Testis (tissue), 2 donors: ENCODE measurements at regions not wholly inside any gene's neighbourhood (a gene's known extent, or its start where the extent isn't known, plus 50 kb on each side); places are given as distances from the start of the nearest gene placed in this dataset.

Experiments used
- POLR2A ChIP-seq: fragments of 450-650 bp; IDR thresholded peaks from one replicate; pipeline ENCODE4 v1.6.1; 2017; ENCODE audit warnings: antibody characterized with exemption, mild to moderate bottlenecking, moderate library complexity
- TF ChIP-seq, protein P1 (sequence below), 3 experiments: fragments of 450-650 bp in 2 of 3; fragments of 200-600 bp in 1 of 3; sonication (generic) in 1 of 3; IDR thresholded peaks; one replicate each; pipeline ENCODE4 v1.5.1; 2016 to 2019; ENCODE audit warnings: antibody characterized with exemption in 3 of 3, mild to moderate bottlenecking in 2 of 3, moderate library complexity in 1 of 3

DNA sequence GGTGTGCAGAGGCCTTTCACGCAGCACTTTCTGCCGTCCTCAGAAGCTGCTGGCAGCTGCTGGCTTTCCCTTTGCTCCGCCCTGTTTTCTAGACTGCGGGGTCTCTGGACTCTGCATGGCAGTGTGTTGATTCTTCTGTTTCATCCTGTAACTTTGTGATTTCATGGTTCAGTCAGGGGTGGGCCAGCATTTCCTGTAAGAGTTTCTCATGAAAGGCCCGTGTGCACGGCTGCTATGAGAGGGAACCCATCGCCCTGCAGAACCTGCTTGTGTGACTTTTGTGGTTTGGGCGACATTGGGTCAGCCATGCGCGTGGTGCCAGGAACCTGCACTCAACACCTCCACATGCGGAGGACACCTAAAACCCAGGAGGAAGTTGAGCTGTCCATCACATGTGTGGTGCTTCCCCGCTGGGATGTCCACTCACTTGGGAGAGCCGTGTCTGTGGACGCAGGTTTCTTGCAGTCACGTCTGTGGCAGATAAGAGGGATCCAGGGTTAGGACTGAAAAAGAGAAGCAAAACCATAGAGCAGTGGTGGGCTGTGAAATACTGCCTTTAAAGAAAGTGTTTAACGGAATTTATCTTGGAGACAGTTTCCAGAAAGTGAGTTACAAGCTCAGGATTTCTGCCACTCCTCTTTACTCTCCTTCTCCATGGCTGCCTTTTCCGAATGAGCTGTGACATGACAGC, 167.3 kb upstream of the ALKAL2 start:
- TF ChIP-seq, protein P1, sequence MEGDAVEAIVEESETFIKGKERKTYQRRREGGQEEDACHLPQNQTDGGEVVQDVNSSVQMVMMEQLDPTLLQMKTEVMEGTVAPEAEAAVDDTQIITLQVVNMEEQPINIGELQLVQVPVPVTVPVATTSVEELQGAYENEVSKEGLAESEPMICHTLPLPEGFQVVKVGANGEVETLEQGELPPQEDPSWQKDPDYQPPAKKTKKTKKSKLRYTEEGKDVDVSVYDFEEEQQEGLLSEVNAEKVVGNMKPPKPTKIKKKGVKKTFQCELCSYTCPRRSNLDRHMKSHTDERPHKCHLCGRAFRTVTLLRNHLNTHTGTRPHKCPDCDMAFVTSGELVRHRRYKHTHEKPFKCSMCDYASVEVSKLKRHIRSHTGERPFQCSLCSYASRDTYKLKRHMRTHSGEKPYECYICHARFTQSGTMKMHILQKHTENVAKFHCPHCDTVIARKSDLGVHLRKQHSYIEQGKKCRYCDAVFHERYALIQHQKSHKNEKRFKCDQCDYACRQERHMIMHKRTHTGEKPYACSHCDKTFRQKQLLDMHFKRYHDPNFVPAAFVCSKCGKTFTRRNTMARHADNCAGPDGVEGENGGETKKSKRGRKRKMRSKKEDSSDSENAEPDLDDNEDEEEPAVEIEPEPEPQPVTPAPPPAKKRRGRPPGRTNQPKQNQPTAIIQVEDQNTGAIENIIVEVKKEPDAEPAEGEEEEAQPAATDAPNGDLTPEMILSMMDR (IDR thresholded peaks at IDR 0.05), result no peak
- no peak for TF ChIP-seq POLR2A
